IMR-90 (cell line): ENCODE measurements at regions not wholly inside any gene's neighbourhood (a gene's known extent, or its start where the extent isn't known, plus 50 kb on each side); places are given as distances from the start of the nearest gene placed in this dataset.

Source experiments
- ATAC-seq: fragments of 200-7000 bp; cut with Tn5 transposase; 2 replicates; pipeline ENCODE4 v1.9.1; 2020; ENCODE audit warnings: low read depth, mild to moderate bottlenecking, moderate library complexity
- BruUV-seq: library from RNA; stranded (reverse); fragments of 400-500 nt; replicated peaks from 2 replicates; lab custom pipeline; 2021; lab: Mats Ljungman, UMichigan
- CTCF ChIA-PET: fragments of 300-600 bp; formaldehyde crosslinking; extraction: SDS; loops from one replicate; lab custom pipeline; 2021; ENCODE audit warnings: antibody characterized with exemption; lab: Yijun Ruan, JAX
- POLR2A ChIA-PET: fragments of 300-600 bp; sonication (Branson Sonifier 250); formaldehyde crosslinking; loops from one replicate; lab custom pipeline; 2022; ENCODE audit warnings: antibody characterized with exemption; ENCODE audit not compliant: unreplicated experiment; lab: Charles Lee
- DNase-seq: peaks from one replicate; pipeline ENCODE4 v3.0.0; 2013
- H2AFZ ChIP-seq: replicated peaks from 2 replicates; pipeline ENCODE3; 2013; ENCODE audit warnings: low read length, mild to moderate bottlenecking; ENCODE audit not compliant: poor library complexity
- H2AK5ac ChIP-seq: 2 replicates; pipeline ENCODE4 v1.6.1; 2013; ENCODE audit warnings: low read depth, low read length, inconsistent platforms
- H2AK9ac ChIP-seq: replicated peaks from 2 replicates; pipeline ENCODE3; 2013; ENCODE audit warnings: mild to moderate bottlenecking, low read depth, low read length, moderate library complexity; ENCODE audit not compliant: poor library complexity
- H2BK120ac ChIP-seq: 2 replicates; pipeline ENCODE4 v1.6.1; 2013; ENCODE audit warnings: low read depth, low read length, inconsistent platforms
- H2BK15ac ChIP-seq: 3 replicates; pipeline ENCODE4 v1.6.1; 2013; ENCODE audit warnings: low read depth, low read length, inconsistent platforms
- H2BK20ac ChIP-seq: 2 replicates; pipeline ENCODE4 v1.6.1; 2013; ENCODE audit warnings: low read depth, mild to moderate bottlenecking, inconsistent platforms, low read length, moderate library complexity
- H2BK5ac ChIP-seq: 2 replicates; pipeline ENCODE4 v1.6.1; 2013; ENCODE audit warnings: mild to moderate bottlenecking, low read depth, low read length, inconsistent platforms; ENCODE audit not compliant: poor library complexity, severe bottlenecking
- H3K14ac ChIP-seq: replicated peaks from 2 replicates; pipeline ENCODE4 v1.6.1; 2013; ENCODE audit warnings: low read depth, low read length, inconsistent platforms
- H3K18ac ChIP-seq: 2 replicates; pipeline ENCODE4 v1.6.1; 2013; ENCODE audit warnings: low read depth, low read length, control low read depth
- H3K23ac ChIP-seq: 2 replicates; pipeline ENCODE4 v1.6.1; 2013; ENCODE audit warnings: low read depth, low read length, inconsistent platforms
- H3K27ac ChIP-seq: 2 replicates; pipeline ENCODE4 v1.5.1; 2013; ENCODE audit warnings: mild to moderate bottlenecking, control low read depth, low read length; ENCODE audit not compliant: insufficient read depth
- H3K27me3 ChIP-seq: 2 replicates; pipeline ENCODE4 v1.6.1; 2013; ENCODE audit warnings: low read length; ENCODE audit not compliant: control insufficient read depth, insufficient read depth
- H3K36me3 ChIP-seq: 2 replicates; pipeline ENCODE4 v1.6.1; 2013; ENCODE audit warnings: low read length, mixed read lengths; ENCODE audit not compliant: control insufficient read depth, insufficient read depth
- H3K4ac ChIP-seq: 2 replicates; pipeline ENCODE4 v1.6.1; 2013; ENCODE audit warnings: low read depth, low read length, inconsistent platforms
- H3K4me1 ChIP-seq: 2 replicates; pipeline ENCODE4 v1.6.1; 2013; ENCODE audit warnings: low read length, mixed read lengths; ENCODE audit not compliant: control insufficient read depth, insufficient read depth
- H3K4me2 ChIP-seq: 2 replicates; pipeline ENCODE4 v1.6.1; 2013; ENCODE audit warnings: low read depth, mild to moderate bottlenecking, control low read depth, low read length, moderate library complexity
- H3K4me3 ChIP-seq: 2 replicates; pipeline ENCODE4 v1.5.1; 2013; ENCODE audit warnings: low read depth, mild to moderate bottlenecking, control low read depth, low read length, moderate library complexity; ENCODE audit not compliant: insufficient read depth
- H3K56ac ChIP-seq: 2 replicates; pipeline ENCODE4 v1.6.1; 2013; ENCODE audit warnings: low read length, inconsistent platforms; ENCODE audit not compliant: insufficient read depth; ENCODE audit errors: extremely low read depth
- H3K79me1 ChIP-seq, 2 experiments: 2 replicates each; pipeline ENCODE4 v1.6.1; 2013; ENCODE audit warnings: low read length in 2 of 2, inconsistent platforms in 1 of 2, low read depth in 1 of 2
- H3K9ac ChIP-seq: 2 replicates; pipeline ENCODE4 v1.6.1; 2013; ENCODE audit warnings: low read depth, low read length, control low read depth
- H3K9me1 ChIP-seq: 2 replicates; pipeline ENCODE4 v1.6.1; 2013; ENCODE audit warnings: low read length, inconsistent platforms; ENCODE audit not compliant: insufficient read depth
- H3K9me3 ChIP-seq: 2 replicates; pipeline ENCODE4 v1.6.1; 2013; ENCODE audit warnings: low read length; ENCODE audit not compliant: control insufficient read depth, insufficient read depth
- H4K20me1 ChIP-seq: 2 replicates; pipeline ENCODE4 v1.6.1; 2013; ENCODE audit warnings: low read length, inconsistent platforms; ENCODE audit not compliant: insufficient read depth
- H4K5ac ChIP-seq: 2 replicates; pipeline ENCODE4 v1.6.1; 2013; ENCODE audit warnings: mild to moderate bottlenecking, low read depth, low read length, control low read depth
- H4K8ac ChIP-seq, 2 experiments: 2 replicates each; pipeline ENCODE4 v1.6.1; 2013; ENCODE audit warnings: low read depth in 2 of 2, low read length in 2 of 2, control low read depth in 1 of 2, inconsistent platforms in 1 of 2
- H4K91ac ChIP-seq: 2 replicates; pipeline ENCODE4 v1.6.1; 2013; ENCODE audit warnings: low read depth, low read length, inconsistent platforms; ENCODE audit not compliant: insufficient read depth
- BHLHE40 ChIP-seq: fragments of 150-350 bp; IDR thresholded peaks from 2 replicates; pipeline ENCODE4 v1.6.1; 2016; ENCODE audit warnings: mild to moderate bottlenecking, low read depth, low read length
- CEBPB ChIP-seq: IDR thresholded peaks from 2 replicates; pipeline ENCODE4 v1.6.1; 2012; ENCODE audit warnings: low read depth, low read length, improper control_type of control experiment
- CHD1 ChIP-seq: IDR thresholded peaks from 2 replicates; pipeline ENCODE4 v1.6.1; 2012; ENCODE audit warnings: low read depth, low read length, improper control_type of control experiment
- ELK1 ChIP-seq: fragments of 150-350 bp; IDR thresholded peaks from 2 replicates; pipeline ENCODE4 v1.6.1; 2016; ENCODE audit warnings: low read depth, mild to moderate bottlenecking, low read length, moderate library complexity, borderline replicate concordance
- FOS ChIP-seq: fragments of 150-350 bp; IDR thresholded peaks from 2 replicates; pipeline ENCODE4 v1.6.1; 2016; ENCODE audit warnings: low read depth, low read length
- MAFK ChIP-seq: IDR thresholded peaks from 2 replicates; pipeline ENCODE4 v1.6.1; 2012; ENCODE audit warnings: low read depth, low read length, improper control_type of control experiment
- MAZ ChIP-seq: IDR thresholded peaks from 2 replicates; pipeline ENCODE4 v1.6.1; 2012; ENCODE audit warnings: low read depth, mild to moderate bottlenecking, low read length, improper control_type of control experiment, moderate library complexity, borderline replicate concordance
- MXI1 ChIP-seq: IDR thresholded peaks from 2 replicates; pipeline ENCODE4 v1.6.1; 2012; ENCODE audit warnings: low read depth, mild to moderate bottlenecking, low read length, moderate library complexity, borderline replicate concordance
- NFE2L2 ChIP-seq: fragments of 150-350 bp; IDR thresholded peaks from 2 replicates; pipeline ENCODE4 v1.6.1; 2016; ENCODE audit warnings: low read depth, mild to moderate bottlenecking, low read length
- POLR2A ChIP-seq: IDR thresholded peaks from 2 replicates; pipeline ENCODE4 v1.6.1; 2012; ENCODE audit warnings: mild to moderate bottlenecking, low read depth, low read length
- RAD21 ChIP-seq: IDR thresholded peaks from 2 replicates; pipeline ENCODE4 v1.6.1; 2012; ENCODE audit warnings: low read length, improper control_type of control experiment
- RCOR1 ChIP-seq: IDR thresholded peaks from 2 replicates; pipeline ENCODE4 v1.6.1; 2012; ENCODE audit warnings: mild to moderate bottlenecking, low read length, improper control_type of control experiment; ENCODE audit not compliant: insufficient replicate concordance
- RFX5 ChIP-seq: IDR thresholded peaks from 2 replicates; pipeline ENCODE4 v1.8.0; 2012; ENCODE audit warnings: low read depth, mild to moderate bottlenecking, low read length, moderate library complexity
- SMC3 ChIP-seq: fragments of 150-350 bp; IDR thresholded peaks from 2 replicates; pipeline ENCODE4 v1.6.1; 2016; ENCODE audit warnings: low read depth, mild to moderate bottlenecking, antibody characterized with exemption, low read length, moderate library complexity
- dilution Hi-C: fragments of 300-500 bp; cut with HindIII; formaldehyde crosslinking; loops from one replicate; pipeline ENCODE4 v1.14.3; 2018; ENCODE audit warnings: low sequenced_read_pairs; ENCODE audit not compliant: unreplicated experiment
- in situ Hi-C: fragments of 300-500 bp; cut with MboI; formaldehyde crosslinking; loops from 3 replicates; pipeline ENCODE4 v1.14.3; 2019; ENCODE audit warnings: low sequenced_read_pairs, inconsistent platforms, mixed read lengths
- intact Hi-C: fragments of 100-400 bp; cut with micrococcal nuclease; formaldehyde crosslinking; loops from 2 replicates; pipeline ENCODE4 v1.10.0; 2022
- TF ChIP-seq, protein P1 (sequence below): conservative IDR thresholded peaks from 2 replicates; pipeline ENCODE4 v1.5.1; 2012; ENCODE audit warnings: mild to moderate bottlenecking, low read depth, low read length, improper control_type of control experiment
- TF ChIP-seq, protein P2 (sequence below): fragments of 150-350 bp; IDR thresholded peaks from 2 replicates; pipeline ENCODE4 v1.6.1; 2017; ENCODE audit warnings: mild to moderate bottlenecking, antibody characterized with exemption, low read length, low read depth

DNA sequence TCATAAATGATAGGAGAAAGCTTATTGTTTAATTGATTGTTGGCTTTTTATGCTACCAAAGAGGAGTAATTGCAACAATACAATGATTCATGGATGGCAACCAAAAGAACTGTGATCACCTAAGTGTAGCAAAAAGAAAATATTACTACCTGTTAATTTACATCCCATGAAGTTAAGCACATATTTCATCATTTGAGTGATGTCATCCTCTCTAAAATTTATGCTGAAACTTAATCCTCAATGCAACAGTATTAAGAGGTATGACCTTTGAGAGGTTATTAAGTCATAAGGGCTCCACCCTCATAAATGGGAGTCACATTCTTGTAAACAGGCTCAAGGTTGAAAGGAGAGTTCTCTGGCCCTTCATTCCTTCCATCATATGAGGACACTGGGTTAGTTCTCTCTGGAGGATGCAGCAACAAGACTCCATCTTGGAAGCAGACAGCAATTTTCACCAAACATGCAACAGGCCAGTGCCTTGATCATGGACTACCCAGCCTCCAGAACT lies 190.6 kb upstream of the GRIK2 start:
- Histone ChIP-seq H3K27me3 (no peaks in the 10 kb centered on the region), H3K9me1 (no peaks in the 10 kb centered on the region), H2BK5ac (no peak overlapping the region), H4K8ac (no peak overlapping the region), H4K20me1 (no peaks in the 10 kb centered on the region), H3K23ac (no peak overlapping the region), H2BK120ac (no peak overlapping the region), H3K4me1 (no peaks in the 10 kb centered on the region), H3K56ac (no peak overlapping the region), H3K79me1 (no peaks in the 10 kb centered on the region), H3K14ac (no peak overlapping the region), H3K27ac (no peak overlapping the region), H4K5ac (no peak overlapping the region), H2AK5ac (no peak overlapping the region), H3K18ac (no peak overlapping the region), H3K9me3 (no peaks in the 10 kb centered on the region; the same call in 1 of the 2 replicates), H3K36me3 (no peaks in the 10 kb centered on the region), H2BK15ac (no peak overlapping the region), H3K4me3 (no peak overlapping the region), H3K4me2 (no peak overlapping the region), H2BK20ac (no peak overlapping the region), H4K91ac (no peak overlapping the region), H3K4ac (no peak overlapping the region), H2AK9ac (no peak overlapping the region), H3K9ac (no peak overlapping the region), H2AFZ (no peak overlapping the region)
- CTCF ChIA-PET, result no interaction called here
- dilution Hi-C loops, result no loop called here
- intact Hi-C loops, result no loop called here
- DNase-seq (no peak), ATAC-seq (no peak)
- TF ChIP-seq NFE2L2 (no peak), MAZ (no peak), MXI1 (no peak), CHD1 (no peak), MAFK (no peak), RFX5 (no peak), CEBPB (no peak), FOS (no peak), BHLHE40 (no peak), SMC3 (no peak), POLR2A (no peak), RAD21 (no peak), ELK1 (no peak), RCOR1 (no peak)
- TF ChIP-seq, protein P1, sequence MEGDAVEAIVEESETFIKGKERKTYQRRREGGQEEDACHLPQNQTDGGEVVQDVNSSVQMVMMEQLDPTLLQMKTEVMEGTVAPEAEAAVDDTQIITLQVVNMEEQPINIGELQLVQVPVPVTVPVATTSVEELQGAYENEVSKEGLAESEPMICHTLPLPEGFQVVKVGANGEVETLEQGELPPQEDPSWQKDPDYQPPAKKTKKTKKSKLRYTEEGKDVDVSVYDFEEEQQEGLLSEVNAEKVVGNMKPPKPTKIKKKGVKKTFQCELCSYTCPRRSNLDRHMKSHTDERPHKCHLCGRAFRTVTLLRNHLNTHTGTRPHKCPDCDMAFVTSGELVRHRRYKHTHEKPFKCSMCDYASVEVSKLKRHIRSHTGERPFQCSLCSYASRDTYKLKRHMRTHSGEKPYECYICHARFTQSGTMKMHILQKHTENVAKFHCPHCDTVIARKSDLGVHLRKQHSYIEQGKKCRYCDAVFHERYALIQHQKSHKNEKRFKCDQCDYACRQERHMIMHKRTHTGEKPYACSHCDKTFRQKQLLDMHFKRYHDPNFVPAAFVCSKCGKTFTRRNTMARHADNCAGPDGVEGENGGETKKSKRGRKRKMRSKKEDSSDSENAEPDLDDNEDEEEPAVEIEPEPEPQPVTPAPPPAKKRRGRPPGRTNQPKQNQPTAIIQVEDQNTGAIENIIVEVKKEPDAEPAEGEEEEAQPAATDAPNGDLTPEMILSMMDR, result no peak
- TF ChIP-seq, protein P2, sequence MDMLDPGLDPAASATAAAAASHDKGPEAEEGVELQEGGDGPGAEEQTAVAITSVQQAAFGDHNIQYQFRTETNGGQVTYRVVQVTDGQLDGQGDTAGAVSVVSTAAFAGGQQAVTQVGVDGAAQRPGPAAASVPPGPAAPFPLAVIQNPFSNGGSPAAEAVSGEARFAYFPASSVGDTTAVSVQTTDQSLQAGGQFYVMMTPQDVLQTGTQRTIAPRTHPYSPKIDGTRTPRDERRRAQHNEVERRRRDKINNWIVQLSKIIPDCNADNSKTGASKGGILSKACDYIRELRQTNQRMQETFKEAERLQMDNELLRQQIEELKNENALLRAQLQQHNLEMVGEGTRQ, result no peak
- POLR2A ChIA-PET, result no interaction called here
- in situ Hi-C loops, result no loop called here
- no TSS peak for BruUV-seq
